ENCODE measurements at regions not wholly inside any gene's neighbourhood (a gene's known extent, or its start where the extent isn't known, plus 50 kb on each side); places are given as distances from the start of the nearest gene placed in this dataset.
"Not testable (repeated sequence)": the region's sequence is repeated elsewhere in the genome, so short reads cannot be mapped to it uniquely, and the experiment has no call there.

GRCh38 chr2:20499387-20499786, 52.5 kb downstream of the RHOB start:
- H3K27me3 Mint-ChIP-seq (ENCODE audit: insufficient read depth), result peaks cover 4% of the 10 kb centered on the region
- H3K9me3 Mint-ChIP-seq, result no peaks in the 10 kb centered on the region
- TF ChIP-seq CTCF (IDR thresholded peaks at IDR 0.05), result no peak
- peaks cover 59% of the 10 kb centered on the region for H3K4me1 Mint-ChIP-seq (ENCODE audit: low read depth)
- H3K27ac Mint-ChIP-seq, result no peak overlapping the region
- no peak for DNase-seq
- H3K36me3 Mint-ChIP-seq (ENCODE audit: low read depth), result no peaks in the 10 kb centered on the region
- no peak overlapping the region for H3K4me3 Mint-ChIP-seq

- H3K27ac Mint-ChIP-seq, result peak overlapping the region; percentile 92
- no peaks in the 10 kb centered on the region for H3K36me3 Mint-ChIP-seq (ENCODE audit: low read depth)
- peak overlapping the region; percentile 44; the same call in 1 of the 2 replicates for H3K4me3 Mint-ChIP-seq
- DNase-seq, result peak; percentile 94
- peaks cover 49% of the 10 kb centered on the region for H3K4me1 Mint-ChIP-seq (ENCODE audit: low read depth)
- no peaks in the 10 kb centered on the region for H3K9me3 Mint-ChIP-seq
- TF ChIP-seq CTCF (IDR thresholded peaks at IDR 0.05), result no peak
- peaks cover 7% of the 10 kb centered on the region for H3K27me3 Mint-ChIP-seq (ENCODE audit: insufficient read depth)
Observed at GRCh38 chr2:20501974-20502373, 55.1 kb downstream of the RHOB start.

GRCh38 chr2:20502496-20502895, 55.6 kb downstream of the RHOB start:
- peak overlapping the region; percentile 36 for H3K27ac Mint-ChIP-seq
- H3K36me3 Mint-ChIP-seq (ENCODE audit: low read depth); H3K27me3 Mint-ChIP-seq (ENCODE audit: insufficient read depth): not testable (repeated sequence)

GRCh38 chr2:20504174-20504573, 57.3 kb downstream of the RHOB start:
- Mint-ChIP-seq H3K36me3 (ENCODE audit: low read depth) (no peaks in the 10 kb centered on the region), H3K27ac (no peak overlapping the region), H3K4me1 (ENCODE audit: low read depth) (peaks cover 51% of the 10 kb centered on the region), H3K4me3 (no peak overlapping the region), H3K27me3 (ENCODE audit: insufficient read depth) (peaks cover 5% of the 10 kb centered on the region), H3K9me3 (no peaks in the 10 kb centered on the region)
- no peak for TF ChIP-seq CTCF (IDR thresholded peaks at IDR 0.05)
- no peak for DNase-seq

More at GRCh38 chr2:20502496-20502895, 55.6 kb downstream of the RHOB start:
- H3K9me3 Mint-ChIP-seq, DNase-seq, H3K4me3 Mint-ChIP-seq: not testable (repeated sequence)
- H3K4me1 Mint-ChIP-seq (ENCODE audit: low read depth), result peaks cover 51% of the 10 kb centered on the region

GRCh38 chr2:20506201-20506685, 59.4 kb downstream of the RHOB start:
- peak; percentile 65 for DNase-seq
- H3K4me1 Mint-ChIP-seq (ENCODE audit: low read depth), result peaks cover 53% of the 10 kb centered on the region
- TF ChIP-seq CTCF (IDR thresholded peaks at IDR 0.05), result peak; percentile 60
- no peaks in the 10 kb centered on the region for H3K36me3 Mint-ChIP-seq (ENCODE audit: low read depth)
- H3K27ac Mint-ChIP-seq, result no peak overlapping the region
- H3K9me3 Mint-ChIP-seq, result no peaks in the 10 kb centered on the region
- no peak overlapping the region for H3K4me3 Mint-ChIP-seq
- H3K27me3 Mint-ChIP-seq (ENCODE audit: insufficient read depth), result peaks cover 3% of the 10 kb centered on the region; the same call in 1 of the 2 replicates

GRCh38 chr2:20507166-20507692, 60.4 kb downstream of the RHOB start:
- DNase-seq, result peak; percentile 15
- peaks cover 43% of the 10 kb centered on the region for H3K4me1 Mint-ChIP-seq (ENCODE audit: low read depth)
- H3K27ac Mint-ChIP-seq, result no peak overlapping the region
- H3K9me3 Mint-ChIP-seq, result no peaks in the 10 kb centered on the region
- H3K36me3 Mint-ChIP-seq (ENCODE audit: low read depth), result no peaks in the 10 kb centered on the region
- no peak overlapping the region for H3K4me3 Mint-ChIP-seq
- H3K27me3 Mint-ChIP-seq (ENCODE audit: insufficient read depth), result peaks cover 3% of the 10 kb centered on the region; the same call in 1 of the 2 replicates
- TF ChIP-seq CTCF (IDR thresholded peaks at IDR 0.05), result no peak

Data from HFFc6 (cell line).